GM21526 (cell line): ENCODE measurements at regions not wholly inside any gene's neighbourhood (a gene's known extent, or its start where the extent isn't known, plus 50 kb on each side); places are given as distances from the start of the nearest gene placed in this dataset.
A peak's percentile ranks its signal among the peaks of the same experiment; 100 is the strongest.

Experiments used
- ATAC-seq: cut with Tn5 transposase; IDR thresholded peaks from one replicate; pipeline ENCODE4 v1.9.1; 2021; ENCODE audit warnings: moderate library complexity; ENCODE audit not compliant: unreplicated experiment, low FRiP score

DNA sequence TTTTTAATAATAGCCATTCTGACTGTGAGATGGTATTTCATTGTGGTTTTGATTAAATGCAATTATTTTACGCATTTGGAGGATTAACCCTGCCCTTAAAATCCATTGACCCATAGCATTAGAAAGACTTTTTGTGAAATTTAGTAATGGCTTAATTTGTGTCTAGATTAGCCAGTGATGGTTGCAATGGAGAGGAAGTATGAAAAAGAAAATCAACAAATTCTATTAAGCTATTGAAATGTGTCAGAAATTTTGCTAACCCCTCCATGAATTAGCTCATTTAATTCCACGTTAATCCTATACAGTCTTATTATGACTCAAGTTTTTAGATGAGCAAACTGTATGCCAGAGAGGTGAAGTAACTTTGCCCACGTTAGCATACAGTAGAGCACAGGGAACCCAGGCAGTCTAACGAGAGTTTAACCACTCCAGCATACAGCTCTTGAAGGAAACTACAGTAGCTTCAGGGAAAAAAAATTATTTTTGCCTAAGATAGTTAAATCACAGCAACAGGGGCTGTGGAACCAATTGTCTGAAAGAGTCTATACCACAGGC is 158.2 kb upstream of the PPP2R2B start:
- ATAC-seq, result no peak

DNA sequence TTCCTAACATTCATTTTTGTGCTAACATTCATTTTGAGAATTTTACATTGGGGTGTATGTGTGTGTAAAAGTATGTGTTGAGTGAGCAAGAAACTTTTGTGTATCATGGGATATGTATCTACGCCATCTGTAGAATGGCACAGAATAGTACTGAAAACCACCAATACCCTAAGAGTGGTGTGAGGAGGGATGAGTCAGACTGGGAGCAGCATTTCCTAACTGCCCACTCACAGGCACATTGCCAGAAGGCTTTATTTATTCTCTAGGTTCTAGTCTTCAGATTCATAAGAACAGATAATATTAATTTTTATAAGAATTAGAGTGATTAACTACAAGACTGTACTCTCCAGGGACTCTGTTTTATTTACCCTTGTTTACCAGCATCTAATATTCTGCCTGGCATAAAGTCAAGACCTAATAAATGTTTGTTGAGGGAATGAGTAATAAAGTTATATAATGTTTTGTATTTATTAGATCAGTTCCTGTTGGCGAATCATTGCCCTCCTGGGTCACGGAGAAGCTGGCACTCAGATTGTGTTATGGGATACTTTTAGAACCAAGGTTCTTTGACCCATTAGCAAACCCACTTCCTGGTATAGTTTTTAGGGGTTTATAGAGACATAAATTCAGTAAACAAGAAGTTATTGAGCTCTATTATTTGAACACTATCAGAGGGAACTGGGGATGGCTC is 159.1 kb upstream of the PPP2R2B start:
- no peak for ATAC-seq

DNA sequence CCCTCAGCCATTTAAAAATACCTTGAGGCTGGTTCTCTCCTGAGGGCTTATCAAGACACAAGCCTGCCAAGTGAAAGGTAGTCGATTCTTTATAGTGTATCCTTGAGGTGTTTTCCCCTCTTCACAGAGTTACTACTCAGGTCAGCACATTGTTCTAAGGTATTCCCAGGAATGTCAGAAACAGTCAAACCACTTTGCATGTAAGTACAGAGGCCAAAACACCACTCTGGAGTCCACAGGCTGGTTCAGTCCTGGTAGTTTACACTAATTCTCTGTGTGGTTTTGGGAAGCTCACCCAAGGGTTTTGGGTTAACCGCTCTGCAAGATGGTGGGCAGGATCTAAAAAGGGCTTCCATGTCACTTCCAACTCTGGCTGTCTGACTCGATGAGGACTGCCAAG is 162.3 kb upstream of the PPP2R2B start:
- no peak for ATAC-seq

DNA sequence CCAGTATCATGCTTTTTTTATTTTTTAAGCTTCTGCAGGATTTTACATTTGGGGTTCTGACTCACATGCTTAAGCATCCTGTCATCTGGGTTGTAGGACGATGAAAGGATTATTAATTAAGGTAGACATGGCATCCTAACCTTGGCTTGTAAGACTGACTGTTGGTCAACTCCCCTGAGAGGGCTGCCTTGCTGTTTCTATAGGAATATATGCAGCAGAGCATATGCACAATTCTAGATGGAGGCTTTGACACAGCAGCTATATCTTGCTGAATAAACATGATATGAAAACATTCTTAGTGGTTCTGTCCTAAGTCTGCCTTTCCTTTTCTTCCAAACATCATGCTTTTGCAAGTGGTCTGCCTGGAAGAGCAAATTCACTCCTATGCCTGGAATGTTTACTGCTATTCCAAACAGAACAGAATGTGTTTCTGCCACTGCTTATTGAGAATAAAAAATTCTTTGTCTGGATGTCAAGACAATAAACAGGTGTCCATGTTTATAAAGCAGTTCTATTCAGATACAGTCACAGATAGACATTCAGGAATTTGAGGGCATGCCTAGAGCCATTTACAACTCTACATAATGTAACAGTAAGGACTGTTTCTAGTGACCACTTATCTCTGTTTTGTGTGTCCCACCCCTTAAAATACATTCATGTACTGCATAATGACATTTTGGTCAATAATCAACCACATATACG is 166.2 kb upstream of the PPP2R2B start:
- no peak for ATAC-seq

DNA sequence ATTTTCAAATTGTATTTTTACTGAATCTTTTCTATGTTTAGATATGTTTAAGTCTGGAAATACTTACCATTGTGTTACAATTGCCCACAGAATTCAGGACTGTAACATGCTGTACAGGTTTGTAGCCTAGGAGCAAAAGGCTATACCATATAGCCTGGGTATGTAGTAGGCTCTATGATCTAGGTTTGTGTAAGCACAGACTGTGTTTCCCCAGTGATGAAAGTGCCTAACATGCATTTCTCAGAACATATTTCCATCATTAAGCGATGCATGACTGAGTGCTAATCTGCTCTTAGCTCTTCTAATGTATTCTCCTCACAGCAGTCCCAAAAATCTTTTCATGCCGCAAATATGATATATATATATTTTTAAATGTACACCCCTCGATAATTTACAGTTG is 166.7 kb upstream of the PPP2R2B start:
- ATAC-seq, result no peak

DNA sequence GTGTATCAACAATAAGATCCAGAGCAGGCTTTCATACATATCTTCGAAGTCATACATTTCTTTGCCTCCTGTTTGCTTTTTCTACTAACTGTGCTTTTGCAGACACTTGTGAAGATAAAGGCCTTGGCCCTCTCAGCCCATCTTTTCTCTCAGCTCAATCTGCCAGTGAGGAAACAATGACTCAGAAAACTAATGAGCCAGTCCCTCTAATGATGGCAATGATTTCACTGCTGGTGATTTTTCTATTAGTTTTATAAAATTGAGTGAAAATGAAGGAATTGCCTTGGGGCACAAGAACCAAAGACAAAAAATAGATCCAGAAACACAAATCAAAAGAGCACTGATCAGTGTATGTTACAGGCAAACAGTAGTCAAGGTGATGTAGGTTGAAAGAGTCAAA is 167.7 kb upstream of the PPP2R2B start:
- no peak for ATAC-seq

DNA sequence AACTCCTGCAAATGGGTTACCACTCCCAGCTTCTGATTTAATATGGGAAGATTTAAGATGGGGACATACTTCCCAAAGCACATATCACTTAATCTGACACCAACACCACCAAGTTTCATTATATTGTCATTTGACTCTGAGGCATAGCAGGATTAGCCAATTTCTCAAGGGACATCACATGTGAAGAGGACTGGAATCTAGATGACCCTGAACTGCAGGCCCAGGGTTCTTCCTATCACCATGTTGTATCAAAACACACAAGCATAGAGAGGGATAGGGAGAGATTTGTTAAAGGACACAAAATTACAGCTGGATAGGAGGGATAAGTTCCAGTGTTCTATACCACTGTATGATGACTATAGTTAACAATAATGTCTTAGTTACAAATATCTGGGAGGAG is 168.3 kb upstream of the PPP2R2B start:
- no peak for ATAC-seq

DNA sequence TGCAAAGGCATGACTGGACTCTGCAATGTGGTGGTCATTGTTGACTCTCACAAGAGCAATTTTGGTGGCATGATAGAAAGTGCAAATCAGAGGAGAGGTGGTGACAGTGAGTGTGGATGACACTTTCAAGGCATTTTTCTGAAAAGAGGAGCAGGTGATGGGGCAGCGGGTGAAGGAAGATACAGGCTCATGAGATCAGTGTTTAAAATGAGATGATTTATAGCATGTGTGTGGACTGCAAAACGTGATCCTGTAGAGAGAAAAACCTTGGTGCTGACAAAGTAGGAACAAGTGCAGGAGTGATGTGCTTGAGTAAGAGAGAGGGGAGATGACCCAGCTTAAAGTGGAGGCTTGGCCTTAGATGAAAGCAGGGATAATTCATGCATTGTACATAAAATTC is 171.2 kb upstream of the PPP2R2B start:
- no peak for ATAC-seq

DNA sequence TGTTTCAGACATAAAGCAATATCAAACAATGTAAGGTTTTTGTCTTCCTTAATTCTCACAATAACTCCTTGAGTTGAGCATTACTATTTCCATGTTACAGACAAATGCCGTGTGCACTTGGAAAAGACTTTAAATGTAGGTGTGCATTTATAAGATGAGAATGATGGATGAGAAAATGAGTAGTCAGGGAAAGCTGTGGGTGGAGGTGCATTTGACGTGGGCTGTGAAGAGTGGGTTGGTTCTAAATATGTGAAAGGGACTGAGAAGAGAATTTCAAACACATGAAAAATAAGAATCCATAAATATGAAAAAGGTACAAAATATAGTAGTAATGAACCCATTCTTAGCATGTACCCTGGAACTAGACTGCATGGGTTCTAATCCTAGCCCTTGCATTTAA is 171.6 kb upstream of the PPP2R2B start:
- no peak for ATAC-seq

DNA sequence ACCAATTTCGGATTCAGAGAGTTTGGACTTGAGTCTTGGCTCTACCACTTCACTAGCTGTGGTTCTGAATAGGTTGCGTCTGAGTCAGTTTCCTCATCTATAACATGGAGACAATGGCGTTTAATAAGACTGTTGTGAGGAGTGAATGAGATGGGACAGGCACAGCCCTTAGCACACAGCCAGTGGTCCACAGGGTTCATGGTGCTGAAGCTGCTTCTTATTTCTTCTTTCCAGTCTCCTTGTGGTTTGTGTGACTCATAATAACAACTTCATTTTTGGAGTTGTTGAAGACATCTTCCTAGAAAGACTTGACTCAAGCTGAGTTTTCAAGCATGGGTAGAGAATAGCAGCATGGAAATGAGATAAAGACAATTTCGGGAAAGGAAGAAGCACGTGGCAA is 172.6 kb upstream of the PPP2R2B start:
- ATAC-seq, result no peak

DNA sequence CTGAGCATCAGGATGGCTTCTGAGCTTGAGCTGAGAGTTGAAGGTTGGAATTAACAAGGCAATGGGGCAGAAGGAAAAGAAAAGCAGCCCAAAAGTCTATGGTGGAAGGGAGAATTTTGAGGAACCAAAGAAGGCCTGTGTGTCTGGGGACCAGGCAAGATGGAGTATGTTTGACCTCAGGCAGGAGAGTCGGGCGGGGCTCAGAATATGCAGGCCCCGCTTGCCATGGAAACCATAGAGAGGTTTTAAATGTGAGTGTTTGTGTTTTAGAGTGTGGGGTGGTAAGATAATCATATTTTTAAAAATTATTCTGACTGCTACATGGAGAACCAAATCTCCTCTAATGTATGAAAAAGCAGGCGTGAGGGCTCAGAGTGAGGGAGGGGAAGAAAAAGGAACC is 174.0 kb upstream of the PPP2R2B start:
- no peak for ATAC-seq

DNA sequence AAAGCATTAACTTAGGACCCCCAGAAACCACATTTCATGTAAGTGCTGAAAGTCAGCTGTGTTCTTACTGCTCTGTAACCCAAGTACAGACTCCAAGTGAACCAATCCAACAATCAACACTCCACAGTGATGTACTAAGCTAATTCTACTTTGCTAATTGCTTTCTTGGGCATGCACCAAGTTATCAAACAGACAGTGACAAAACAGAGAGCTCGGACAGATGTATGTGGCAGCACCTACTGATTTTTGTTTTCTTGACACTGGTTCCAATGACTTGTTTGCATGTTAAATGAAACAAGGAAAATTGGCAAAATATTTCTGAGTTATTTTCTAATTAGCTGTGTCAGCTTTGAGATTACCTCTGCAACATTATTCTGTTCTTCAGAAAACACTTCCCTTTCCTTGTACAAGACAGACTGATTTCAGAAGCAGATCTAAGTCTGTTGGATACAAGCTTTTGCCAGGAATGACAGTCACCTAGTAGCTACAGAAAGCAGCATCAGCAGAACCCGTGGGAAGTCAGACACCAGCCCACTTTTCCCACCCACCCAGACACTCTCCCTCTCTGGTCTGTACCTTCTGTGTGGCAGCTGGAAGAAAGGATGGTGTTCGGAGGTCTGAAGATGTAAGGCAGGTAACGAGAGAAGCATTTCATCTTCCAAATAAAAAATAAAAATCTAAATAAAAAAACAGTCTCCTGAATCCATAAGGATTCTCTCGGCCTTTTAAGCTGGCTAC is 176.7 kb upstream of the PPP2R2B start:
- ATAC-seq, result no peak

DNA sequence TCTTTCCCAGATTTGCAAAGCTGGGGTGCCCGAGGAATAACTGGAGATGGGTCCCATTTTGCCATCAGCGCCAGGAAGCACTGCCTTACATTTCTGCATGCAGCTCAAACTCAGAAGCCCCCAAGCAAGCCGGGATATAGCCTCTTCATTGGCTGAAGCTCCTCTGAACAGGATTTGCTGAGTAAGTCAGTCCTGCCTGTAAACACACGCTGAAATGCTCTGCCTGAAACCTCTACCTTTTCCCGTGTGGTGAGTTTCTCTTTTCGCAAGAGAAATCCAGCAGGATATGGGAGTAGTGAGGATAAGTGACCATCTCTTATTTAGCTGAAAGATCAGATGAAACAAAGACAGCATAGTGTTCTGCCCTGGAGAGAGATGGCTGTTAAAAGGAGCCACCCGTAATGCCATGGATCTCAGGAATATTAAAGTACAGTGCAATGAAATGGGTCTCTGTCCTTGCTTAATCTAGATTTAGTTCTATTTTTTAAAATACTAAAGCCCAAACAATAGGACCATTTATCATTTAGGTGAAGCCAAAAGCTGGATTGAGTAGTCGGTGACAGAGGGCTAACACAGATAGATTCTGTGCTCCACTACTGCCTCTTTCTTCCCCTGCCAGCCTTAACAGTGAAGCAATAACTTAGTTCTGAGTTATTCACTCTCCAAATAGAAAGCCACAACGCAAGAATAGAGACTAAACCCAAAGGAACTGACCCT is 177.5 kb upstream of the PPP2R2B start:
- ATAC-seq, result no peak

DNA sequence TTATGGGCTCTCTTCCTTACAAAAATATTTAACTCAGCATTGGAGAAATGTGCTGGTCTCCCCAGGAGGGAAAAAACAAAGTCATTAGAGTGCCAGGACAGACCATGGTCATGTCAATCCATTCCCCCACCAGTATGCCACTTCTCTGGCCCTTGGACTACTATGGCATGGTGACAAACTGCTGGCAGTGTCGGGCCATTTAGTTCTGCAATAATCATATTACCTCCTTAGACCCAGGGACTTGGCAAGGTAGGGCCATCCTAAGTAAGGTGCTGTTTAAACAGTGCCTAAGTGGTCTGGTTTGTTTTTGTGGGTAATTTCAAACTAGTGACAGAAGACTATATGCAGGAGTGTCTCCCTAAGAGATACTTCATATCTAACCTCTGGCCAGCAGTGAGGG is 177.8 kb upstream of the STK32A start:
- no peak for ATAC-seq

DNA sequence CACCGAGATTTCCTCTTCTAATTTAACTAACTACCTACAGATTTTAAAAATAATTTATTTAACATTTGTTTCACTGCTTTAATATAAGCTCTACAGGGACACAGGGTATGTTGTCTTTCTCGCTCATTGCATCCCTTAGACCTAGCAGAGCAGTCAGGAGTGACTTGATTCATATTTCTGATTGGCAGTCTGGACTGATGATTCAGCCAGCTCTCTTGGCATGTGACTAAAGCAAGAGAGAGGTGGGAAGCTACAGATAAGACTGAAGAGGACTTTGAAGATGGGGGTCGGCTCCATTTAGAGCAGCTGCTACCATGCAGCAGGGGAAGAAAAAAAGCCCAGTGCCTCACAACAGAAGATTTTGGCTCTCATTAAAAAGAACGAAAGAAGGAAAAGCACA is 173.4 kb upstream of the STK32A start:
- ATAC-seq, result no peak

DNA sequence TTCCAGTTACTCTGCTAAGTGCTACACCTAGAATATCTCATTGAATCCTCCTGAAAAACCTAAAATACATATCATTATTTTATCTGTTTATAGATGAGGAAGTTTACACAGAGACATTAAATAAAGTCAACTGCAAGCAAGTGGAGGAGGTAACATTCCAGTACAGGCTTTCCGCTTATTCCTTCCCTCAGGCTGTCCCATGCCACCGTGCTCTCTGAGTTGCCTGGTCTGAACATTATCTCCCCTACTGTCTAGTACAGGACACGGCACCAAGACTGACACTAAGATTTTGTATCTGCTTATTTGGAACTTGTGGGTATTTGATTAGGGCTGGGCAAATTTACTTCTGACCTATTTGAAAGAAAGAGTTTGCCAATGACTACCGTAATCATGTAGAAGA is 172.4 kb upstream of the STK32A start:
- ATAC-seq, result no peak

DNA sequence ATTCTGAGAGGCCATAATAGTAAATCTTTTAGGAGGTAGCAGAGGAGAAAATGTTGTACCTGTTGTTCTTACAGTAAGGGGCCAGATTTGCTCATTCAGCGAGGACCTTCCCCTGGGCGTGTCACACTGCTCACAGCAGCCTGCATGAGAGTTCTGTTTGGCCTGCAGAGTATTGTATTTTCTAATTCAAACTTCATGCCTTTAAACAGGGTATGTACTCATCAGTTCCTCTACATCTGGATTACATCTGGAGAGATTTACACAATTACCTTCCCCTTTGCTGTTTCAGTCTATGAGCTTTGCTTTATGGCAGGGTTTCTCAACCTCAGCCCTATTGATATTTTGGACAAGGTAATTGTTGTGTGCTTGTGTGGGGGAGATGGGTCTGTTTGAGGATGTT is 170.9 kb upstream of the STK32A start:
- ATAC-seq, result no peak

DNA sequence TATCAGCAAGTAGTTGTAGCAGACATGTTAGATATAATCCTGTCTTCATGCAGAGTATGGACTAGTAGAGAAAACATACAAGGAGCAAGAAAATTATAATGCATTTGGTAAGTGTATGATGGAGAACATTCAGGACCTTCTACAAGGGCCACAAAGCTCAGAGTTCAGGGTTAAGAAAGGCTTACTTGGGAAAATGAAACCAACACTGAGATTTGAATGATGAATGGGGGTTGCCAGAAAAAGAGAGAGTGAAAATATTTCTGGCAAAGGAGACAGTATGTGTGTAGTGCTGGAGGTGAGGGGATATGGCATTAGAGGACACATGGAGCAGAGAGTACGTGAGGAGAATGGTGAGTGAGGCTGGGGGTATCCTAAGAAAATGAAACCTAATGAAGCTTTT is 169.8 kb upstream of the STK32A start:
- ATAC-seq, result peak; percentile 73

DNA sequence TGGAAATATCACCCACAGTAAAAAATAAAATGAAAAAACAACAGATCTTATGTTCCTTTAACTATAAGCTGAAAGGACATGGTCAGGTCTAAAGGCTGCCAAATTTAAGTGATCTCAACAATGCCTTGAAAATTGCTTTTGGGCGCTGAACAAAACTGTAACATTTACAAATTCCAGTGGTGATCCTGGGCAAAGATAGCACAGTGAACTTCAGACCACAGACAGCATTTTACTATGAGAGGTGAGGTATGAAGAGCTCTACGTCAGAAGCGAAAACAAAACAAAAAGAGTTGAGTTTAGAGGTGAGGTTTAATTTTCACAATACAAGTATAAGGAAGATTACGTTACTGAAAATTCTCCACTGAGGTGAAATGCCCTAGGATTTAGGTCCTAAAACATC is 165.8 kb upstream of the STK32A start:
- no peak for ATAC-seq

DNA sequence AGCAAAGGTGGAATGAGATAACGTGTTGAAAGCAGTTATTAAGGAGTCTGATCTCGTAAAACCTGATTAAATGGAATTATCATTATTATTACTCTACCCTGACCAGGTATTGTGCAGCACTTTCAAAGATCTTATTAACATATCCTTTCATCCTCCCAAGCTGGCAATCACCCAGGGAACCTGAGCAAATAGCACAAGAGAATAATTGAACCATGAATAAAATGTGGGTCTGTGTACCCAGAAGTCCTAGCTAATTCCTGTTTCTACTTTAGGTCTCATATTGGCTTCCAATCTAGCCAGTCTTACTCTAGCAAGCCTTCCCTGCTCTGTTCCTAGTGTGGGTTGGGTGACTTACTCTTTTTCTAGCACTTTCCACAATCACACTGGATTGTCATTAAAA is 162.2 kb upstream of the STK32A start:
- no peak for ATAC-seq

DNA sequence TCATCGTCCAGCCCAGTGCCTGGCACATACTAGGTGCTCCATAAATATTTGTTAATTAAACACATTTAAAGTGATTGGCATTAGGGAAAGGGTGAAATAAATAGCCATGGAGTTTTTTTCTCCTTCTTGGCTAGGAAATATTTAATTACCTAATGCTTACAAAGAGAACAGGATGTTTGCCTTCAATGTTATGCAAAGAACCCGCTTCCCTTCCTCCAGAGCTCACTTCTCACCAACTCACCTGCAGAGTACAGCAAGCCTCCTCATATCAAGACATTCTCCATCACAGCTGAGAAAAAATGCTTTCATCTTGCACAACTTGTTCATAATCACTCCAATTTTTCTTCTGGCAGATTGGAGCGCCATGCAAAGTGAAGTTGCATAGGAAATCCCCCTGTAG is 161.7 kb upstream of the STK32A start:
- no peak for ATAC-seq
